GM18861 (cell line): ENCODE measurements at regions not wholly inside any gene's neighbourhood (a gene's known extent, or its start where the extent isn't known, plus 50 kb on each side); places are given as distances from the start of the nearest gene placed in this dataset.
"Not testable (repeated sequence)": the region's sequence is repeated elsewhere in the genome, so short reads cannot be mapped to it uniquely, and the experiment has no call there.

ENCODE experiments used
- ATAC-seq: cut with Tn5 transposase; IDR thresholded peaks from one replicate; pipeline ENCODE4 v1.9.1; 2021; ENCODE audit not compliant: unreplicated experiment

GRCh38 chr12:17695495-17695894 lies 394.5 kb downstream of the RERGL start:
- no peak for ATAC-seq

- ATAC-seq: no peak
Observed at GRCh38 chr12:17691369-17691768, 398.6 kb downstream of the RERGL start.

- no peak for ATAC-seq
Observed at GRCh38 chr12:17680220-17680619, 409.8 kb downstream of the RERGL start.

DNA sequence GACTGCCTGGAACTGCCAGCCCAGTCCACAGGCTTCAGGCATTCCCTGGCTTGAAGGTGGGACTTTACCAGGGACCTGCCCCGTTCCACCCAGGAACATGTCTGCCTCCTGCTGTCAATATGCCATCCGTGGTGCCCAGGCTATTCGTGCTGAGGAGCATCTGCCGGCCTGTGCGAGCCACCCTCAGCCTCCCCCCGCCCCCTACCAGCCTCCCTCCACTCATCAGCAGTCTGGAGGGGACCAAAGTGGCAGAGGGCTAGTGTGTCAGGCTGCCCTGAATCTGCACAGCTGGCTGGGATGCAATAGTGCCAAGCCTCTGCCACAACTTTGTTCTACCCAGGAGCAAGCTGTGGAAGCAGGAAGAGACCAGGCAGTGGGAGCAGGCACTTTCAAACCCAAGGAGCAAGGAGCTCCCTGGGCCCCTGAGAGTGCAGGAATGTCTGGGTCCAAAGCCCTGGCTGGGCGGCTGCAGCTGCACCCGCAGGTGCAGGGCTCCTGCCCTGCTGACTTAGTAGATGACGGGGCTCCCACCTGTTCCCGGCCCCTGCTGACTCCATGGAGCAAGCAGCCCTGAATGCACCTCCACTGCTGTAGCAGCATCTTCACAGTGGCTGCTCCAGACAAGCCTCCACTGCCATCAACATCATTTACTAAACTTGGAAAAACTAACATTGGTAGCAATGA lies 423.2 kb downstream of the RERGL start:
- no peak for ATAC-seq

GRCh38 chr12:17665839-17666238 lies 424.2 kb downstream of the RERGL start:
- no peak for ATAC-seq

DNA sequence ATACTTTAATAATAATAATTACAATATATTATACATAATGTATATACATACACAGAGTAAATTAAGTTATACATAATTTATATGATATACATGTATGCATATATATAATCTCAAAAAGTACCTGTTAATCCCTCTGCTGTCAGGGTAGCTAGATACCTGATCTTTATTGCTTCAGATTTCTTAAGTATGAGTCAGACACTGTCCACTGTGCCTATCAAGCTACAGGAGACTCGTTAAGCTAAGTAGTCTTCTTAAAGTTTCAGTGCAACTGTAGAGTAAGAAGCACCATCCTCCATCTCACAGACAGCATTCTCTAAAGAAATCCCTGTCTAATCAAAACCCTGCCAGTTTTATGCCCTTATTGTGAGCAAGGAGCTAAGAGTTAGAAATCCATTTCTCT lies 428.7 kb downstream of the RERGL start:
- ATAC-seq: no peak

DNA sequence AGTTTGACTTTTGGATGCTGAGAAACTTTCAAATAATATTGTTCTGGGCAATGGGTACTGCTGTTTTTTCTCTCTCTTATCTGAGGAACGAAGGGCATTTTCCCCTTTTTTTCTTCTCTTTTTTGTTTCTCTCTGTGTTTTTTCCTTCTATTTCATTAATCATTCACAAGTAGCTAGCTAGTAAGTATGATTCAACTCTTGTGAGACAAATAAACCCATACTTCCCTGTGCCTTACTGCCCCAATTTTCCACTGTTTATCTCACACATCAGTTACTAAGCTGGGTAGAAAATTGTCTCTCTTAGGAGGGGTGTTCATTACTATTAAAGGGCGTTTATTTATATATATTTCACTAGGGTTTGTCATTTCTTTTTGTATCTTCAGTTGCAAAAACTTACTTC lies 437.6 kb downstream of the RERGL start:
- no peak for ATAC-seq

- ATAC-seq: no peak
Observed at GRCh38 chr12:17642340-17642650, 447.7 kb downstream of the RERGL start.

- no peak for ATAC-seq
Observed at GRCh38 chr12:17640615-17641014, 449.4 kb downstream of the RERGL start.

DNA sequence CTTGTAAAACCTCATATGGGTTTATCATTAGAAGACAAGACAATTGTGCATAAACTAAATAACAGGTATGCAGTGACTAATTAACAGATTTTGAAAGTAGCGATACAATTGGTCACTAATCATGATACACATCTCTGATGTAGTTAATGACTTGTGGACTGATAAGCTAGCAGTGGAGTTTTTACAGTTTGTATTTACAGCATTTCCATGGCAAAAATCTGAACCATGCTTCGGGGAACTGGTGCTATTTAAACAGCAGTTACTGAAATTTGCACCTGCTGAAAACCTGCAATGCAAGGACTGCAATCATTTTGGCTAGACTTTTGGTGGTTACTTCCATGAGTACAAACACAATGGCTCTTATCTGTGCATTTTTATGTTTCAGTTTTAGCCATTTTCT lies 471.2 kb downstream of the RERGL start:
- ATAC-seq: no peak

DNA sequence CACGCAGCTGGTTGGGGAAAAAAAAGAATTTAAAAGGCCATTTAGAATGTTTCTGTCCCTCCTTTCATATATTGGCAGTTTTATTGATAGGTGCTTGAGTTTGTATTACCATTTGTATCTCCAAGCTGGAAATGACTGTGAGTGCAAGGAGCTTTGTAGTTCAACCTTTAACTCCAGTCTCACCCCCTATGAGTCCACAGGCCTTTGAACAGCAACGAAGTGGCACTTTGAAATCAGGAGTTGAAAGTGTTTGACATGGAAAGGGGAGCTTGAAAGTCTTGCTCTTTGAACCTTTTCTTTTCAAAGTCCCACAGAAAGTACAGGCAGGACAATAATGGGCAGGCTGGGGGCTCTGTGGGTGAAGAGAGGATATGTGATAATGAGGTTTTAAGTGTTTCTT lies 480.3 kb downstream of the RERGL start:
- no peak for ATAC-seq

DNA sequence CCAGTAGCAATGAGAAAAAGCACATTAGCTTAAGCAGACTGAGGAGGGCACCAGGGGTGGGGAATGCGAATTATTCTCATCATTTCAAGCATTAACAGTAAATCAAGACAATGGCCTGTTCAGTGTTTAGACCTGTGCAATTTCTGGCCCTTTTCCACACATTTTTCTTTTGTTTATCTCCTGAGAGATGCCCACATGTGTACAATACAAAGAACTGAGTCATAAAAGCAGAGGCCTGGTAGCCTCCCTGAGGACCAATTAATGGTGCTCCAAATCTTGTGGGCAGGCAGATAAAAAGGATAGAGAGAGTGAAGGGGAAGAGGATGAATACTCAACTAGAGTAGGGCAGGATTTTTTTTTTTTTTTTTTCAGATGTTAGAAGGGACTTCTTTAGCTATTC lies 480.8 kb downstream of the RERGL start:
- ATAC-seq: no peak

GRCh38 chr12:17595111-17595510 lies 494.9 kb downstream of the RERGL start:
- ATAC-seq: no peak

- no peak for ATAC-seq
Observed at GRCh38 chr12:17593715-17594406, 496.1 kb downstream of the RERGL start.

- ATAC-seq: no peak
Observed at GRCh38 chr12:17592472-17592871, 497.5 kb downstream of the RERGL start.

- no peak for ATAC-seq
Observed at GRCh38 chr12:17591005-17591681, 498.9 kb downstream of the RERGL start.

DNA sequence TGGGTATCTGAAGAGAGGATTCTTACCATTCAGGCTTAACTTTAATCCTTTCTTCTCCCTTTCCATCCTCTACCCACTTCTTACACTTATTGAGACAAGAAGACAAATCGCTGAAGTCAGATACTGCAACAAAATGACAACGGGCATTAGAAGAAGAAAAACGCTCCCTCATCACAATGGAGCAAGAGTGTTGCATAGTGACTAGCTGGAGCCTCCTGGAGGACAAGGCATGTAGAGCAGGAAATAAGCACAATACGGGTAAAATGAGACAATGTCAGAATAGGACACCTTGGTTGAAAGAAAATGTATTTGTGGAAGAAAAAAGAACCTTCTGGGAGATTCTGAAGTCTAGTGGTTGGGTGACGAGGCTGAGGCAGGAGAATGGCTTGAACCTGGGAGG lies 501.0 kb downstream of the RERGL start:
- no peak for ATAC-seq

GRCh38 chr12:17579205-17580026 lies 510.6 kb downstream of the RERGL start:
- ATAC-seq: no peak

- no peak for ATAC-seq
Observed at GRCh38 chr12:17577405-17577804, 512.6 kb downstream of the RERGL start.

DNA sequence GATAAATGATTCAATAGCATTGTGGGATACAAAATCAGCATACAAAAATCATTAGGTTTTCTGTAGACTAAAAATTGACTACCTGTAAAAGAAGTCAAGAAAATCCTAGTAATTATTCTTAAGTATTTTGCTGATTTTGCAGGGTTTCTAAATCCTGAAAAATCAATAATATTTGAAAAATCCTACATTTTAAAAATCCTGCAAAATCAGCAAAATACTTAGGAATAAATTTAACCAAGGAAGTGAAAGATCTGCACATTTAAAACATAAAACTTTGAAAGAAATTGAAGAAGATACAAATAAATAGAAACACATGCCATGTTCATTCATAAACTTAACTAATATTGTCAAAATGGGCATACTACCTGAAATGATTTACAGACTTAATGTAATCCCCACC lies 517.7 kb downstream of the RERGL start:
- no peak for ATAC-seq

GRCh38 chr12:17571047-17571446 lies 518.9 kb downstream of the RERGL start:
- ATAC-seq: no peak

DNA sequence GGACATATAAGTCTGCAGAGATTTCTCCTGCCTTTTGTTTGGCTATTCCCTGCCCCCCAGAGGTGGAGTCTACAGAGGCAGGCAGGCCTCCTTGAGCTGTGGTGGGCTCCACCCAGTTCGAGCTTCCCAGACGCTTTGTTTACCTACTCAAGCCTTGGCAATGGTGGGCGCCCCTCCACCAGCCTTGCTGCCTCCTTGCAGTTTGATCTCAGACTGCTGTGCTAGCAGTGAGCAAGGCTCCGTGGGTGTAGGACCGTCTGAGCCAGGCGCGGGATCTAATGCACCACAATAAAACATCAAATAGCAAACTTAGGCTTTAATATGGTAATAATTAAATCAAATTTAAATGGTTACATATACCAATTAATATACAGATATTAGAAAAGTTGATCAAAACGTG lies 525.4 kb downstream of the RERGL start:
- not testable (repeated sequence) for ATAC-seq
